ENCODE measurements at regions not wholly inside any gene's neighbourhood (a gene's known extent, or its start where the extent isn't known, plus 50 kb on each side); places are given as distances from the start of the nearest gene placed in this dataset.

- DNase-seq (ENCODE audit: low read depth, low spot score), result no peak
- POLR2A ChIA-PET, result no interaction called here
- Histone ChIP-seq H3K27ac (ENCODE audit: low read depth, low read length) (no peak overlapping the region), H3K4me3 (ENCODE audit: low read depth, low read length) (no peak overlapping the region), H3K9me3 (ENCODE audit: control insufficient read depth, insufficient read depth, low read length) (peaks cover 6% of the 10 kb centered on the region; the same call in 1 of the 2 replicates), H3K27me3 (ENCODE audit: control insufficient read depth, insufficient read depth, low read length) (no peaks in the 10 kb centered on the region)
- no peak for TF ChIP-seq CTCF (IDR thresholded peaks at IDR 0.05; ENCODE audit: low read depth, low read length)
- CTCF ChIA-PET, result no interaction called here
Measured at GRCh38 chr14:26917086-26917485, 319.3 kb upstream of the NOVA1 start.

GRCh38 chr14:26925876-26926584 is 328.2 kb upstream of the NOVA1 start:
- Histone ChIP-seq H3K27me3 (ENCODE audit: control insufficient read depth, insufficient read depth, low read length) (no peaks in the 10 kb centered on the region), H3K4me3 (ENCODE audit: low read depth, low read length) (no peak overlapping the region), H3K27ac (ENCODE audit: low read depth, low read length) (no peak overlapping the region), H3K9me3 (ENCODE audit: control insufficient read depth, insufficient read depth, low read length) (peaks cover 4% of the 10 kb centered on the region)
- ChIA-PET CTCF (no interaction called here), POLR2A (no interaction called here)
- TF ChIP-seq CTCF (IDR thresholded peaks at IDR 0.05; ENCODE audit: low read depth, low read length), result no peak
- DNase-seq (ENCODE audit: low read depth, low spot score), result no peak

- CTCF ChIA-PET, result no interaction called here
- no peak for TF ChIP-seq CTCF (IDR thresholded peaks at IDR 0.05; ENCODE audit: low read depth, low read length)
Measured at GRCh38 chr14:26926585-26926984, 328.8 kb upstream of the NOVA1 start.

GRCh38 chr14:26928019-26928418 is 330.2 kb upstream of the NOVA1 start:
- Histone ChIP-seq H3K27ac (ENCODE audit: low read depth, low read length) (no peak overlapping the region), H3K9me3 (ENCODE audit: control insufficient read depth, insufficient read depth, low read length) (peaks cover 4% of the 10 kb centered on the region), H3K4me3 (ENCODE audit: low read depth, low read length) (no peak overlapping the region), H3K27me3 (ENCODE audit: control insufficient read depth, insufficient read depth, low read length) (no peaks in the 10 kb centered on the region)
- ChIA-PET CTCF (no interaction called here), POLR2A (no interaction called here)
- DNase-seq (ENCODE audit: low read depth, low spot score), result no peak
- TF ChIP-seq CTCF (IDR thresholded peaks at IDR 0.05; ENCODE audit: low read depth, low read length), result no peak

More at GRCh38 chr14:26926585-26926984, 328.8 kb upstream of the NOVA1 start:
- H3K9me3 ChIP-seq (ENCODE audit: control insufficient read depth, insufficient read depth, low read length), result peaks cover 4% of the 10 kb centered on the region
- H3K27me3 ChIP-seq (ENCODE audit: control insufficient read depth, insufficient read depth, low read length), result no peaks in the 10 kb centered on the region
- H3K27ac ChIP-seq (ENCODE audit: low read depth, low read length), result no peak overlapping the region
- H3K4me3 ChIP-seq (ENCODE audit: low read depth, low read length), result no peak overlapping the region
- POLR2A ChIA-PET, result no interaction called here
- no peak for DNase-seq (ENCODE audit: low read depth, low spot score)

- DNase-seq (ENCODE audit: low read depth, low spot score), result no peak
- ChIA-PET CTCF (no interaction called here), POLR2A (no interaction called here)
- TF ChIP-seq CTCF (IDR thresholded peaks at IDR 0.05; ENCODE audit: low read depth, low read length), result no peak
- no peak overlapping the region for H3K4me3 ChIP-seq (ENCODE audit: low read depth, low read length)
- no peaks in the 10 kb centered on the region for H3K27me3 ChIP-seq (ENCODE audit: control insufficient read depth, insufficient read depth, low read length)
- H3K9me3 ChIP-seq (ENCODE audit: control insufficient read depth, insufficient read depth, low read length), result peaks cover 4% of the 10 kb centered on the region
- H3K27ac ChIP-seq (ENCODE audit: low read depth, low read length), result no peak overlapping the region
Measured at GRCh38 chr14:26929361-26929760, 331.5 kb upstream of the NOVA1 start.
